MM.1S (cell line): ENCODE measurements at regions not wholly inside any gene's neighbourhood (a gene's known extent, or its start where the extent isn't known, plus 50 kb on each side); places are given as distances from the start of the nearest gene placed in this dataset.

ENCODE experiments used
- CTCF ChIP-seq: fragments of 300-600 bp; sonication (generic); IDR thresholded peaks from 2 replicates; pipeline ENCODE4 v1.5.1; 2016; ENCODE audit warnings: antibody characterized with exemption, low read length, mixed read lengths
- EZH2 ChIP-seq: fragments of 300-600 bp; sonication (generic); optimal IDR thresholded peaks from 2 replicates; pipeline ENCODE3; 2017; ENCODE audit warnings: low read depth, mild to moderate bottlenecking, antibody characterized with exemption, low read length, mixed read lengths

GRCh38 chr15:72884311-72884710, 100.8 kb upstream of the ADPGK start:
- no peak for TF ChIP-seq CTCF
- no peak for TF ChIP-seq EZH2
